H9 (cell line): ENCODE measurements at regions not wholly inside any gene's neighbourhood (a gene's known extent, or its start where the extent isn't known, plus 50 kb on each side); places are given as distances from the start of the nearest gene placed in this dataset.

Experiments
- DNase-seq: peaks from one replicate; pipeline ENCODE4 v3.0.0-alpha.2; 2017
- H2AFZ ChIP-seq: one replicate; pipeline ENCODE4 v1.6.1; 2013; ENCODE audit warnings: mild to moderate bottlenecking, low read length, control low read depth, moderate library complexity
- H2AK5ac ChIP-seq: 2 replicates; pipeline ENCODE4 v1.6.1; 2013; ENCODE audit warnings: low read length, control low read depth, mixed read lengths; ENCODE audit not compliant: insufficient read length
- H2BK120ac ChIP-seq: one replicate; pipeline ENCODE4 v1.6.1; 2013; ENCODE audit warnings: low read depth, mild to moderate bottlenecking, low read length, control low read depth, inconsistent platforms; ENCODE audit not compliant: poor library complexity, severe bottlenecking
- H2BK12ac ChIP-seq: 2 replicates; pipeline ENCODE4 v1.6.1; 2013; ENCODE audit warnings: low read length, control low read depth, mixed read lengths, low read depth; ENCODE audit not compliant: insufficient read length
- H2BK15ac ChIP-seq: 2 replicates; pipeline ENCODE4 v1.6.1; 2013; ENCODE audit warnings: low read depth, low read length, control low read depth
- H2BK20ac ChIP-seq: one replicate; pipeline ENCODE4 v1.6.1; 2013; ENCODE audit warnings: low read depth, mild to moderate bottlenecking, low read length, control low read depth, inconsistent platforms; ENCODE audit not compliant: poor library complexity, severe bottlenecking
- H2BK5ac ChIP-seq: 2 replicates; pipeline ENCODE4 v1.6.1; 2013; ENCODE audit warnings: low read length, control low read depth, mixed read lengths; ENCODE audit not compliant: insufficient read length
- H3K14ac ChIP-seq: 2 replicates; pipeline ENCODE4 v1.6.1; 2013; ENCODE audit warnings: low read length, control low read depth; ENCODE audit not compliant: insufficient read depth
- H3K18ac ChIP-seq: 2 replicates; pipeline ENCODE4 v1.6.1; 2013; ENCODE audit warnings: low read depth, mild to moderate bottlenecking, mixed read lengths, low read length, control low read depth; ENCODE audit not compliant: insufficient read length
- H3K23ac ChIP-seq: 2 replicates; pipeline ENCODE4 v1.6.1; 2013; ENCODE audit warnings: low read length, control low read depth, mixed read lengths, low read depth; ENCODE audit not compliant: insufficient read length
- H3K23me2 ChIP-seq: 2 replicates; pipeline ENCODE4 v1.6.1; 2013; ENCODE audit warnings: low read depth, mild to moderate bottlenecking, mixed read lengths, low read length, control low read depth; ENCODE audit not compliant: insufficient read length, poor library complexity, severe bottlenecking
- H3K27ac ChIP-seq: 2 replicates; pipeline ENCODE4 v1.5.1; 2013; ENCODE audit warnings: low read length, control low read depth, mixed read lengths, low read depth; ENCODE audit not compliant: insufficient read length
- H3K27me3 ChIP-seq: 2 replicates; pipeline ENCODE4 v1.6.1; 2013; ENCODE audit warnings: low read length, control low read depth, inconsistent platforms; ENCODE audit not compliant: insufficient read depth
- H3K4ac ChIP-seq: 2 replicates; pipeline ENCODE4 v1.6.1; 2013; ENCODE audit warnings: low read depth, mild to moderate bottlenecking, control low read depth, inconsistent platforms, low read length, moderate library complexity
- H3K4me1 ChIP-seq: 2 replicates; pipeline ENCODE4 v1.6.1; 2013; ENCODE audit warnings: low read length, control low read depth, inconsistent platforms; ENCODE audit not compliant: insufficient read depth
- H3K4me2 ChIP-seq: 2 replicates; pipeline ENCODE4 v1.6.1; 2013; ENCODE audit warnings: low read length, control low read depth, mixed read lengths; ENCODE audit not compliant: insufficient read length, insufficient read depth
- H3K56ac ChIP-seq: 2 replicates; pipeline ENCODE4 v1.6.1; 2013; ENCODE audit warnings: low read depth, mild to moderate bottlenecking, mixed read lengths, low read length, control low read depth; ENCODE audit not compliant: insufficient read length
- H3K79me1 ChIP-seq: 2 replicates; pipeline ENCODE4 v1.6.1; 2013; ENCODE audit warnings: low read depth, mild to moderate bottlenecking, moderate library complexity, low read length, control low read depth, inconsistent platforms; ENCODE audit not compliant: insufficient read depth, poor library complexity, severe bottlenecking
- H3K79me2 ChIP-seq: 2 replicates; pipeline ENCODE4 v1.6.1; 2013; ENCODE audit warnings: low read length, control low read depth, inconsistent platforms; ENCODE audit not compliant: insufficient read depth
- H3K9ac ChIP-seq: 2 replicates; pipeline ENCODE4 v1.6.1; 2013; ENCODE audit warnings: low read length, control low read depth, mixed read lengths; ENCODE audit not compliant: insufficient read length; ENCODE audit errors: extremely low read depth
- H3K9me3 ChIP-seq: one replicate; pipeline ENCODE4 v1.6.1; 2013; ENCODE audit warnings: low read depth, low read length, inconsistent platforms; ENCODE audit not compliant: control insufficient read depth
- H3T11ph ChIP-seq: one replicate; pipeline ENCODE4 v1.6.1; 2013; ENCODE audit warnings: mild to moderate bottlenecking, low read length, control low read depth, inconsistent platforms
- H4K20me1 ChIP-seq: one replicate; pipeline ENCODE4 v1.6.1; 2013; ENCODE audit not compliant: control insufficient read depth, insufficient read length, insufficient read depth
- H4K5ac ChIP-seq: 2 replicates; pipeline ENCODE4 v1.6.1; 2013; ENCODE audit warnings: low read depth, mild to moderate bottlenecking, mixed read lengths, low read length, control low read depth; ENCODE audit not compliant: insufficient read length
- H4K8ac ChIP-seq: replicated peaks from 2 replicates; pipeline ENCODE4 v1.6.1; 2013; ENCODE audit warnings: low read length, control low read depth, mixed read lengths, low read depth; ENCODE audit not compliant: insufficient read length
- H4K91ac ChIP-seq: 2 replicates; pipeline ENCODE4 v1.6.1; 2013; ENCODE audit warnings: low read depth, mild to moderate bottlenecking, moderate library complexity, mixed read lengths, low read length, control low read depth; ENCODE audit not compliant: insufficient read length
- H3K27ac Mint-ChIP-seq, 3 experiments: 2 replicates in 2 of 3; 3 replicates in 1 of 3; pipeline ENCODE4 v1.8.0; 2020 to 2021; ENCODE audit warnings: mixed read lengths in 3 of 3, mild to moderate bottlenecking in 1 of 3, moderate library complexity in 1 of 3
- H3K27me3 Mint-ChIP-seq: 2 replicates; pipeline ENCODE4 v1.8.0; 2021; ENCODE audit warnings: low read depth, mild to moderate bottlenecking, moderate library complexity, mixed read lengths
- H3K36me3 Mint-ChIP-seq, 3 experiments: 2 replicates in 2 of 3; 3 replicates in 1 of 3; pipeline ENCODE4 v1.8.0; 2020 to 2021; ENCODE audit warnings: low read depth in 3 of 3, mixed read lengths in 3 of 3; ENCODE audit not compliant: insufficient read depth in 1 of 3
- H3K4me1 Mint-ChIP-seq, 2 experiments: 2 replicates each; pipeline ENCODE4 v1.8.0; 2020; ENCODE audit warnings: mixed read lengths in 2 of 2
- H3K4me3 Mint-ChIP-seq, 2 experiments: 2 replicates in 1 of 2; 3 replicates in 1 of 2; pipeline ENCODE4 v1.8.0; 2020 to 2021; ENCODE audit warnings: mild to moderate bottlenecking in 2 of 2, mixed read lengths in 2 of 2, moderate library complexity in 1 of 2
- H3K9me3 Mint-ChIP-seq, 2 experiments: 2 replicates in 1 of 2; 3 replicates in 1 of 2; pipeline ENCODE4 v1.8.0; 2020; ENCODE audit warnings: mild to moderate bottlenecking in 2 of 2, mixed read lengths in 2 of 2, moderate library complexity in 1 of 2
- CTCF ChIP-seq: fragments of 200-600 bp; sonication (generic); conservative IDR thresholded peaks from 3 replicates; pipeline ENCODE4 v1.8.0; 2021; ENCODE audit warnings: antibody characterized with exemption, mild to moderate bottlenecking
- WGBS: extraction: QIAGEN DNeasy Blood & Tissue Kit; methylation state at CpG from one replicate; pipeline ENCODE4 v1.1.7; 2013; ENCODE audit warnings: missing lambda C conversion rate, low lambda C conversion rate, mixed read lengths; ENCODE audit not compliant: insufficient read length; ENCODE audit errors: extremely low coverage; 5-methylcytosine and 5-hydroxymethylcytosine counted together

GRCh38 chr9:7259544-7260241, 501.9 kb downstream of the KDM4C start:
- no CpG with 5 or more reads among the region's 6 CpGs for WGBS
- Histone ChIP-seq H3K23me2 (no peaks in the 10 kb centered on the region), H3K14ac (no peak overlapping the region), H3K9ac (no peak overlapping the region), H4K91ac (no peak overlapping the region), H3K27me3 (no peaks in the 10 kb centered on the region), H3K79me1 (no peaks in the 10 kb centered on the region), H3K4me1 (no peaks in the 10 kb centered on the region), H3K23ac (no peak overlapping the region), H3T11ph (no peak overlapping the region), H3K27ac (no peak overlapping the region), H4K5ac (no peak overlapping the region), H3K56ac (no peak overlapping the region), H2BK120ac (no peak overlapping the region), H3K4me2 (no peak overlapping the region), H2BK15ac (no peak overlapping the region), H2BK5ac (no peak overlapping the region), H2AK5ac (no peak overlapping the region), H2AFZ (no peak overlapping the region), H2BK12ac (no peak overlapping the region), H3K4ac (no peak overlapping the region), H4K8ac (no peak overlapping the region), H4K20me1 (no peaks in the 10 kb centered on the region), H3K9me3 (no peaks in the 10 kb centered on the region), H3K79me2 (no peaks in the 10 kb centered on the region), H2BK20ac (no peak overlapping the region), H3K18ac (no peak overlapping the region)
- Mint-ChIP-seq H3K9me3 (no peaks in the 10 kb centered on the region), H3K27ac (peak overlapping the region in 1 of 3 experiments; percentile 49; a peak in 2 of 7 replicates), H3K27me3 (peaks cover 3% of the 10 kb centered on the region; the same call in 1 of the 2 replicates), H3K4me3 (no peak overlapping the region), H3K36me3 (no peaks in the 10 kb centered on the region), H3K4me1 (peaks cover 2 to 5% of the 10 kb centered on the region in 2 experiments; a peak in 1 of 4 replicates)
- no peak for DNase-seq
- TF ChIP-seq CTCF, result no peak
